ENCODE measurements at regions not wholly inside any gene's neighbourhood (a gene's known extent, or its start where the extent isn't known, plus 50 kb on each side); places are given as distances from the start of the nearest gene placed in this dataset.
"Not testable (repeated sequence)": the region's sequence is repeated elsewhere in the genome, so short reads cannot be mapped to it uniquely, and the experiment has no call there.

- DNase-seq (ENCODE audit: insufficient read length, low spot score) (no peak), FAIRE-seq (no peak)
- TF ChIP-seq POU2F2 (IDR thresholded peaks at IDR 0.05; ENCODE audit: low read depth, low read length) (no peak), POLR2A (IDR thresholded peaks at IDR 0.05; ENCODE audit: low read depth, low read length) (no peak), PAX5 (IDR thresholded peaks at IDR 0.05; ENCODE audit: insufficient read depth, low read length, severe bottlenecking) (no peak), SPI1 (IDR thresholded peaks at IDR 0.05; ENCODE audit: low read depth, low read length) (no peak), TAF1 (IDR thresholded peaks at IDR 0.05; ENCODE audit: low read depth, low read length) (no peak), POLR2AphosphoS5 (IDR thresholded peaks at IDR 0.05; ENCODE audit: low read depth, low read length) (no peak)
Observed at GRCh38 chr13:59394496-59394895, 769.2 kb downstream of the DIAPH3 start.

DNA sequence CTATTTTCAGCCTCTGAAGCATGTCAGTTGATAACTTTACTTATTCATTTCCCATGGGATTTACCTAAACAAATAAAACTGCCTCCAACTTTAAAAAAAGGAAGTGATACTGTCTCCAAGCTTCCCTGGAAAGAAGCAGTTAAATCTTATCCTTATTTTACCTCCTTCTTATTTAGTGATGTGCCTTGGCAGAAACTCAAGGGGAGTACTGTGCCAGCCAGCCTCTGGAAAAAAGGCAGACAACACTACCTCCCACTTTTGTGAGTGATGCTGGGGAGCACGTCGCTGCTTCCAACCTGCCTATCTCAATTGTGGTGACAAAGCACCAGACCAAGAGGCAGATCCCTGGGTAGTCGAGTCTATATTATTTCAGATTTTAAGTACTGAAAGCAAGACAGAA is 765.6 kb downstream of the DIAPH3 start:
- FAIRE-seq (no peak), DNase-seq (ENCODE audit: insufficient read length, low spot score) (no peak)
- TF ChIP-seq SPI1 (IDR thresholded peaks at IDR 0.05; ENCODE audit: low read depth, low read length) (0 out of 2 replicates have a peak, but pooled peaks have one; percentile 11), POLR2AphosphoS5 (IDR thresholded peaks at IDR 0.05; ENCODE audit: low read depth, low read length) (no peak), PAX5 (IDR thresholded peaks at IDR 0.05; ENCODE audit: insufficient read depth, low read length, severe bottlenecking) (no peak), POU2F2 (IDR thresholded peaks at IDR 0.05; ENCODE audit: low read depth, low read length) (no peak)

DNA sequence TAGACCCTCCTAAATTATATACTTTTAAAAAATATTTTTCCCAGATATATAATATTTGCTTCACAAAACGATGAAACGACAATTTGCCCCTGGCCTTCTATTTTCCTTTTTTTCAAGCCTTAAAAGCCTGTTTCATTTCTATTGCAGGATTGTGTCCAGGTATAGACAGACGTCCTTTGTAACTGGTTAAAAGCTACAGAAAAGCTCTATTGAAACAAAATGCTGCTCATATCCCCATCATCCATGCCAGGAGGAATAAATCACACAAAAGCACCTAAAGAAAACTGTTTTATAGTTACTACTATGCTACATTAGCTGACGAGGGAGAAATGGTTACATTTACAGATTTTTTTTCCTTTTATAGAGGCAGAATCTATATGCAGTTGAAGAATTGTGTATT is 765.1 kb downstream of the DIAPH3 start:
- FAIRE-seq: no peak
- no peak for TF ChIP-seq POLR2A (IDR thresholded peaks at IDR 0.05; ENCODE audit: low read depth, low read length)
- no peak for DNase-seq (ENCODE audit: insufficient read length, low spot score)

GRCh38 chr13:59399513-59399912 is 764.2 kb downstream of the DIAPH3 start:
- FAIRE-seq: no peak
- no peak for DNase-seq (ENCODE audit: insufficient read length, low spot score)
- no peak for TF ChIP-seq SPI1 (IDR thresholded peaks at IDR 0.05; ENCODE audit: low read depth, low read length)
- no peak for TF ChIP-seq TAF1 (IDR thresholded peaks at IDR 0.05; ENCODE audit: low read depth, low read length)
- TF ChIP-seq POU2F2 (IDR thresholded peaks at IDR 0.05; ENCODE audit: low read depth, low read length): no peak
- no peak for TF ChIP-seq POLR2A (IDR thresholded peaks at IDR 0.05; ENCODE audit: low read depth, low read length)
- no peak for TF ChIP-seq PAX5 (IDR thresholded peaks at IDR 0.05; ENCODE audit: insufficient read depth, low read length, severe bottlenecking)
- no peak for TF ChIP-seq POLR2AphosphoS5 (IDR thresholded peaks at IDR 0.05; ENCODE audit: low read depth, low read length)

DNA sequence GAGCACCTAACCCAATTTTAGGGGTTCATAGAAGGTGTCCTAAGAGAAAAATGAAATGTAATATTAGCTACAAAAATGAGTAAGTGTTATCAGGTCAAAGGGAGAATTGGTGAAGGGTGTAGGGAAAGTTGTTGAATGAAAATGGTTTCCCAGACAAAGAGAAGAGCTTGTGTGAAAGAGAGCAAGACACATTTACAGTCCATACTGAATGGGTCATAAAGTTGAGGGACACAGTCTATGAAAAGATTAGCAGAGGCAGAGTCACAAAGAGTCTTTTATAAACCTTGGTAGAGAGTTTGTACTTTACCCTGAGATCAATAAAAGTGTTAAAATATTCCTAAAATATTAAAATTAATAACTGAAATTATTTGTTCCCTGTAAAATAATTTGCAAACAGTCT is 759.4 kb downstream of the DIAPH3 start:
- FAIRE-seq (no peak), DNase-seq (ENCODE audit: insufficient read length, low spot score) (no peak)
- no peak for TF ChIP-seq PAX5 (IDR thresholded peaks at IDR 0.05; ENCODE audit: insufficient read depth, low read length, severe bottlenecking)
- TF ChIP-seq SPI1 (IDR thresholded peaks at IDR 0.05; ENCODE audit: low read depth, low read length): no peak
- no peak for TF ChIP-seq POLR2AphosphoS5 (IDR thresholded peaks at IDR 0.05; ENCODE audit: low read depth, low read length)
- no peak for TF ChIP-seq POLR2A (IDR thresholded peaks at IDR 0.05; ENCODE audit: low read depth, low read length)
- TF ChIP-seq POU2F2 (IDR thresholded peaks at IDR 0.05; ENCODE audit: low read depth, low read length): no peak
- no peak for TF ChIP-seq TAF1 (IDR thresholded peaks at IDR 0.05; ENCODE audit: low read depth, low read length)

DNA sequence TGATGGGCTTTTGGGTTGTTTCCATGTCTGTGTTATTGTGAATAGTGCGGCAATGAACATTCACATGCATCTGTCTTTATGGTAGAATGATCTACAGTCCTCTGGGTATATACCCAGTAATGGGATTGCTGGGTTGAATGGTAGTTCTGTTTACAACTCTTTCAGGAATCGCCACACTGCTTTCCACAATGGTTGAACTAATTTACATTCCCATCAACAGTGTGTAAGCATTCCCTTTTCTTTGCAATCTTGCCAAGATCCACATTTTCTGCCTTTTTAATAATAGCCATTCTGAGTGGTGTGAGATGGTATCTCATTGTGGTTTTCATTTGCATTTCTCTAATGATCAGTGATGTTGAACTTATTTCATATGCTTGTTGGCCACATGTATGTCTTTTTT is 756.5 kb downstream of the DIAPH3 start:
- FAIRE-seq; DNase-seq (ENCODE audit: insufficient read length, low spot score): not testable (repeated sequence)

DNA sequence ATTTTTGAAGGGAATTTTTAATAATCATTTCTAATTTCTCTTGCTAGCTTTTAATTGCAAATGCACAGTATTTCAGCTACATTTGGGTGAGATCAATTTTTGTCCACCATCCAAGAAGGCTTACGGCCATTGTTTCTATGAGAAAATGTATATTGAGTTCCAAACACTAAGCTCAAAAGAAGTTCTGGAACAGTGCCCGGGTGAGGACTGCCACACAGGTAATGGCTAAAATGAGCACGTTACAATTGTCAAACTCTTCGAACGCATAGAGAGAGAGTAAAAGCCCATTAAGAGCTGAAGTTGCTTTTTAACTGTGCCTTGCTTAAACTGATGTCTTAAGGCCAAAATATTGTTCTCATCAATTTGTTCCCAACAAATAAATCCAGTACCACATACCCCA is 755.0 kb downstream of the DIAPH3 start:
- FAIRE-seq (no peak), DNase-seq (ENCODE audit: insufficient read length, low spot score) (no peak)
- TF ChIP-seq PAX5 (IDR thresholded peaks at IDR 0.05; ENCODE audit: insufficient read depth, low read length, severe bottlenecking) (no peak), POU2F2 (IDR thresholded peaks at IDR 0.05; ENCODE audit: low read depth, low read length) (no peak), POLR2A (IDR thresholded peaks at IDR 0.05; ENCODE audit: low read depth, low read length) (no peak), POLR2AphosphoS5 (IDR thresholded peaks at IDR 0.05; ENCODE audit: low read depth, low read length) (no peak), TAF1 (IDR thresholded peaks at IDR 0.05; ENCODE audit: low read depth, low read length) (no peak), SPI1 (IDR thresholded peaks at IDR 0.05; ENCODE audit: low read depth, low read length) (no peak)

- no peak for TF ChIP-seq PAX5 (IDR thresholded peaks at IDR 0.05; ENCODE audit: insufficient read depth, low read length, severe bottlenecking)
- FAIRE-seq: no peak
- no peak for DNase-seq (ENCODE audit: insufficient read length, low spot score)
Observed at GRCh38 chr13:59409211-59409610, 754.5 kb downstream of the DIAPH3 start.

DNA sequence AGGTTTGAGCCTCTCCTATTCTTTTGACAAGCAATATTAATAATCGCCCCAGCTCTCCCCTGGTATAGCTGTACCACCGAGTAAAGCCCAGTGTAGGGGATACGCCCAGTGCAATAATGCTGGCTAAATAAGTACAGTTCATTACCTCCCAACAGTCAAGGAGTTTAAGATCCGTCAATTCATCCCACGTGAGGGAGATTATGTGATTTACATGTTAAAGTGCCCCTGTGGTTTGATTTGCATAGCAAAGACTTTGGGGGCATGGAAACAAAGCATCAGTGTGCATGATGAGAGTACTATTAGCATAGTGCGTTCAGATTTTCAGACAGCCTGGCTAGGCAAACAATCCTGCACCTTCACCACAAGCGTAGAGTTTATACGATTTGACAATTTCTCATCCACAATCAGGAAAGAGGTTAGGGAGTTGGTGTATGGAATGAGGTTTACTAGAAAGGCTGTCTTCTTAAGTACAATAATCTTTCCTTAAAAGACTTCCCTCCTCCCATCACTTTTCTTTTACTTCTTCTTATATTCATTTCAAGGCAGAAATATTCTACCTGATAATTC is 754.0 kb downstream of the DIAPH3 start:
- no peak for TF ChIP-seq POLR2AphosphoS5 (IDR thresholded peaks at IDR 0.05; ENCODE audit: low read depth, low read length)
- TF ChIP-seq SPI1 (IDR thresholded peaks at IDR 0.05; ENCODE audit: low read depth, low read length): no peak
- TF ChIP-seq POLR2A (IDR thresholded peaks at IDR 0.05; ENCODE audit: low read depth, low read length): no peak
- no peak for TF ChIP-seq PAX5 (IDR thresholded peaks at IDR 0.05; ENCODE audit: insufficient read depth, low read length, severe bottlenecking)
- TF ChIP-seq TAF1 (IDR thresholded peaks at IDR 0.05; ENCODE audit: low read depth, low read length): no peak
- no peak for TF ChIP-seq POU2F2 (IDR thresholded peaks at IDR 0.05; ENCODE audit: low read depth, low read length)
- DNase-seq (ENCODE audit: insufficient read length, low spot score) (no peak), FAIRE-seq (no peak)

DNA sequence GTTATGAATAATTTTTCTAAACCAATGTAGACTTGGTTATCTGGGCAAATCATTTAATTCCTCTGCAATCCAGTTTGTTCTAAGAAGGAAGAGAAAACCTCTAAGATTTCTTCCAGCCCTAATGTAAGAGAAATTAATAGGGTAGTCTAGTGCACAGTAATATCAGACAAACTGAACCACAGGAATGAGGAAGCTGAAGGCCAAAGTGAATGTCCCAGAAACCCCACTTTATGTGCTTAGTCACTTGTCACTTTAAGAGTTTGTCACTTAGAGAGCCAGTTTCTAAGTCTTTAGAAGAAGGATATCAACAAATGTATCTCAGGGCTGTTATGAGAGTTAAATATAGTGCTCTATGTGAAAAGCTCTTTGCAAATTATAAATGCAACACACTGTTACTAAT is 750.6 kb downstream of the DIAPH3 start:
- TF ChIP-seq SPI1 (IDR thresholded peaks at IDR 0.05; ENCODE audit: low read depth, low read length) (peak; percentile 61), POLR2A (IDR thresholded peaks at IDR 0.05; ENCODE audit: low read depth, low read length) (no peak)
- no peak for FAIRE-seq

DNA sequence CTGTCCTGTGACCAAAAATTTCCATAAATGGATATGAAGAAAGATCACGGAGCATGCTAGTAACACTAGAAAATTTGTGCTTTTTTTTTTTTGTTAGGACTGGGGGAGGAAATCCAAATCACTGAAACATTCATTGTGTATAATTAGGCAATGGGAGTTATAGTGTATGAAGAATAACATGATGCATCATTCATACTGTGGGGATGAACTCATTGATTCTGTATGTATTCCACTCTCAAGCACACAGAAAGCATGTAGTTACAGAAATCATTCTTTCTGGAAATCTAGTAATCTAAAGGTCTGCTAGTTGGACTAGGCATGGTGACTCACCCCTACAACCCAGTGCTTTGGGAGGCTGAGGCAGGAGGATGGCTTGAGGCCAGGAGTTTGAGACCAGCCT is 749.7 kb downstream of the DIAPH3 start:
- DNase-seq (ENCODE audit: insufficient read length, low spot score): no peak
- no peak for FAIRE-seq
- no peak for TF ChIP-seq PAX5 (IDR thresholded peaks at IDR 0.05; ENCODE audit: insufficient read depth, low read length, severe bottlenecking)
- no peak for TF ChIP-seq SPI1 (IDR thresholded peaks at IDR 0.05; ENCODE audit: low read depth, low read length)
- TF ChIP-seq POU2F2 (IDR thresholded peaks at IDR 0.05; ENCODE audit: low read depth, low read length): no peak
- no peak for TF ChIP-seq POLR2AphosphoS5 (IDR thresholded peaks at IDR 0.05; ENCODE audit: low read depth, low read length)
- TF ChIP-seq TAF1 (IDR thresholded peaks at IDR 0.05; ENCODE audit: low read depth, low read length): no peak
- TF ChIP-seq POLR2A (IDR thresholded peaks at IDR 0.05; ENCODE audit: low read depth, low read length): no peak

More for the DNA sequence above, 750.6 kb downstream of the DIAPH3 start:
- no peak for DNase-seq (ENCODE audit: insufficient read length, low spot score)

Data from GM12891 (cell line).